ENCODE measurements at regions not wholly inside any gene's neighbourhood (a gene's known extent, or its start where the extent isn't known, plus 50 kb on each side); places are given as distances from the start of the nearest gene placed in this dataset.

DNA sequence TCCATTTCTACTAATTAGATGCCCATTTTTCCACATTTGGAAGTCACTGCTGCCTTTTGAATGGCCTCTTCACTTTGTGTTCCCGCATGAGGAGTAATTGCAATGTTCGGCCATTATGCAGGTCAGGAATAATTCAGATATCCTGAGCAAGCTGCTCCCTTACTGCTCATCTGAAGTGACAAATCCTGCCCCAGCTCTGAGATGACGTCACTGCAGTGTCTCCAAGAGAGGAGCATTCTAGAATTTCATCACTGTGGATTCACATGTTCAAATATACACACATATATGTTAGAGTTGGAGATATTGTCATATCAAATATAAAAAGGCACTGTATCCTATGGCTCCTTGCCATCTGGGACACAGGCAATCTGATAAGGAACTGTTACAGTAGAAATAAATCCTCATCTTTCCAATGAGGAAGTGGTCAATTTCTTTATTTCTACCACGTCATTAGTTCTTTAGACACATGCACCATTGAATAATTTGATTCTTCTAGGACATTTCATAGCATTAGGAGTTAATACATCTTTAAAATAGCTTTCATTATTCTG is 706.9 kb upstream of the TENM3 start:
- Histone ChIP-seq H3K27ac (ENCODE audit: low read depth in 2 of 2, low read length in 2 of 2) (no peak overlapping the region), H3K27me3 (ENCODE audit: control insufficient read depth, insufficient read depth, low read length) (no peaks in the 10 kb centered on the region), H3K36me3 (ENCODE audit: control insufficient read depth in 2 of 3, insufficient read depth in 3 of 3, low read length in 3 of 3) (no peaks in the 10 kb centered on the region), H3K9me3 (ENCODE audit: control insufficient read depth in 2 of 3, insufficient read depth in 1 of 3, low read length in 3 of 3) (no peaks in the 10 kb centered on the region), H3K9ac (ENCODE audit: low read length in 3 of 3) (no peak overlapping the region), H3K4me3 (ENCODE audit: low read length in 3 of 3) (no peak overlapping the region), H3K4me1 (ENCODE audit: control insufficient read depth in 2 of 3, insufficient read depth in 2 of 3, low read depth in 1 of 3, low read length in 3 of 3) (no peaks in the 10 kb centered on the region)
- intact Hi-C loops (cut with DNase I) = no loop called here
- no peak for DNase-seq
- TF ChIP-seq, protein P1, sequence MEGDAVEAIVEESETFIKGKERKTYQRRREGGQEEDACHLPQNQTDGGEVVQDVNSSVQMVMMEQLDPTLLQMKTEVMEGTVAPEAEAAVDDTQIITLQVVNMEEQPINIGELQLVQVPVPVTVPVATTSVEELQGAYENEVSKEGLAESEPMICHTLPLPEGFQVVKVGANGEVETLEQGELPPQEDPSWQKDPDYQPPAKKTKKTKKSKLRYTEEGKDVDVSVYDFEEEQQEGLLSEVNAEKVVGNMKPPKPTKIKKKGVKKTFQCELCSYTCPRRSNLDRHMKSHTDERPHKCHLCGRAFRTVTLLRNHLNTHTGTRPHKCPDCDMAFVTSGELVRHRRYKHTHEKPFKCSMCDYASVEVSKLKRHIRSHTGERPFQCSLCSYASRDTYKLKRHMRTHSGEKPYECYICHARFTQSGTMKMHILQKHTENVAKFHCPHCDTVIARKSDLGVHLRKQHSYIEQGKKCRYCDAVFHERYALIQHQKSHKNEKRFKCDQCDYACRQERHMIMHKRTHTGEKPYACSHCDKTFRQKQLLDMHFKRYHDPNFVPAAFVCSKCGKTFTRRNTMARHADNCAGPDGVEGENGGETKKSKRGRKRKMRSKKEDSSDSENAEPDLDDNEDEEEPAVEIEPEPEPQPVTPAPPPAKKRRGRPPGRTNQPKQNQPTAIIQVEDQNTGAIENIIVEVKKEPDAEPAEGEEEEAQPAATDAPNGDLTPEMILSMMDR (IDR thresholded peaks at IDR 0.05; ENCODE audit: borderline replicate concordance, extremely low read depth, insufficient read depth) = no peak
- FAIRE-seq = no peak

- Histone ChIP-seq H3K36me3 (ENCODE audit: control insufficient read depth in 2 of 3, insufficient read depth in 3 of 3, low read length in 3 of 3) (no peaks in the 10 kb centered on the region), H3K27ac (ENCODE audit: low read depth in 2 of 2, low read length in 2 of 2) (no peak overlapping the region), H3K27me3 (ENCODE audit: control insufficient read depth, insufficient read depth, low read length) (no peaks in the 10 kb centered on the region), H3K4me1 (ENCODE audit: control insufficient read depth in 2 of 3, insufficient read depth in 2 of 3, low read depth in 1 of 3, low read length in 3 of 3) (no peaks in the 10 kb centered on the region), H3K9me3 (ENCODE audit: control insufficient read depth in 2 of 3, insufficient read depth in 1 of 3, low read length in 3 of 3) (no peaks in the 10 kb centered on the region), H3K4me3 (ENCODE audit: low read length in 3 of 3) (no peak overlapping the region), H3K9ac (ENCODE audit: low read length in 3 of 3) (no peak overlapping the region)
- DNase-seq = peak in 1 of 5 donors; percentile 43
- no peak for FAIRE-seq
- TF ChIP-seq, protein P1 (IDR thresholded peaks at IDR 0.05; ENCODE audit: borderline replicate concordance, extremely low read depth, insufficient read depth) = no peak
- intact Hi-C loops (cut with DNase I) = no loop called here
Observed at GRCh38 chr4:181536811-181537434, 706.3 kb upstream of the TENM3 start.

DNA sequence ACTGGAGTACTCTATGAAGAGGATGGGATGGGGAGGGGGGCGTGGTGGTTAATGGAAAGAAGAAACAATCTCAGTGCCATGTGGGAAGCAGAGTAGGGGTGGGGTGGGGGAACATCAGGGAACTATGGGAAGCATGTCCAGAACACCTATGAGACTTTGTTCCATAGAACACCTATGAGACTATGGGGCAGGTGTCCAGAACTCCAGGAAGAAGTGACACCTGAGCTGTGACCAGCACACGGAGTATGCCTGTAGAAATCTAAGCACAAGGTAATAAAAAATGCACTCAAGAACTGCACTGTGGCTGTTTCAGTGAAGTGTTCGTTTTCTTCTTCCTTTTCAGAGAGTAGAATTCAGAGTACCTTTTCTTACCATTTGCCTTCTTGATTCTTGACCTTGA is 704.8 kb upstream of the TENM3 start:
- no peak overlapping the region for H3K9ac ChIP-seq (ENCODE audit: low read length in 3 of 3)
- no peaks in the 10 kb centered on the region for H3K4me1 ChIP-seq (ENCODE audit: control insufficient read depth in 2 of 3, insufficient read depth in 2 of 3, low read depth in 1 of 3, low read length in 3 of 3)
- TF ChIP-seq, protein P1 (IDR thresholded peaks at IDR 0.05; ENCODE audit: borderline replicate concordance, extremely low read depth, insufficient read depth) = no peak
- DNase-seq = no peak
- H3K36me3 ChIP-seq (ENCODE audit: control insufficient read depth in 2 of 3, insufficient read depth in 3 of 3, low read length in 3 of 3) = no peaks in the 10 kb centered on the region
- H3K27ac ChIP-seq (ENCODE audit: low read depth in 2 of 2, low read length in 2 of 2) = no peak overlapping the region
- H3K27me3 ChIP-seq (ENCODE audit: control insufficient read depth, insufficient read depth, low read length) = no peaks in the 10 kb centered on the region
- H3K9me3 ChIP-seq (ENCODE audit: control insufficient read depth in 2 of 3, insufficient read depth in 1 of 3, low read length in 3 of 3) = no peaks in the 10 kb centered on the region
- intact Hi-C loops (cut with DNase I) = no loop called here
- FAIRE-seq = no peak
- H3K4me3 ChIP-seq (ENCODE audit: low read length in 3 of 3) = no peak overlapping the region

All from kidney (tissue), 13 donors.